PFSK-1 (cell line): ENCODE measurements at regions not wholly inside any gene's neighbourhood (a gene's known extent, or its start where the extent isn't known, plus 50 kb on each side); places are given as distances from the start of the nearest gene placed in this dataset.

Source experiments
- FOXP2 ChIP-seq: optimal IDR thresholded peaks from 2 replicates; pipeline ENCODE3; 2011; ENCODE audit warnings: borderline replicate concordance, control low read depth, inconsistent platforms; ENCODE audit not compliant: insufficient read depth; ENCODE audit errors: extremely low read length, extremely low read depth
- POLR2AphosphoS5 ChIP-seq: IDR thresholded peaks from 2 replicates; pipeline ENCODE4 v1.6.1; 2012; ENCODE audit warnings: low read depth, mild to moderate bottlenecking, control low read depth, low read length, moderate library complexity
- SIN3A ChIP-seq: IDR thresholded peaks from 2 replicates; pipeline ENCODE4 v1.6.1; 2012; ENCODE audit warnings: mild to moderate bottlenecking, low read length, moderate library complexity, borderline replicate concordance; ENCODE audit not compliant: insufficient read depth
- TAF1 ChIP-seq: IDR thresholded peaks from 2 replicates; pipeline ENCODE4 v1.6.1; 2012; ENCODE audit warnings: low read length, control low read depth, borderline replicate concordance; ENCODE audit not compliant: insufficient read depth
- TF ChIP-seq, protein P1 (sequence below), 2 experiments: IDR thresholded peaks; 2 replicates each; pipeline versions ENCODE4 v1.6.1 to v1.8.0; 2011 to 2012; ENCODE audit warnings: low read depth in 2 of 2, low read length in 2 of 2, control low read depth in 1 of 2, inconsistent platforms in 1 of 2, mild to moderate bottlenecking in 1 of 2, moderate library complexity in 1 of 2; ENCODE audit not compliant: insufficient read depth in 1 of 2

DNA sequence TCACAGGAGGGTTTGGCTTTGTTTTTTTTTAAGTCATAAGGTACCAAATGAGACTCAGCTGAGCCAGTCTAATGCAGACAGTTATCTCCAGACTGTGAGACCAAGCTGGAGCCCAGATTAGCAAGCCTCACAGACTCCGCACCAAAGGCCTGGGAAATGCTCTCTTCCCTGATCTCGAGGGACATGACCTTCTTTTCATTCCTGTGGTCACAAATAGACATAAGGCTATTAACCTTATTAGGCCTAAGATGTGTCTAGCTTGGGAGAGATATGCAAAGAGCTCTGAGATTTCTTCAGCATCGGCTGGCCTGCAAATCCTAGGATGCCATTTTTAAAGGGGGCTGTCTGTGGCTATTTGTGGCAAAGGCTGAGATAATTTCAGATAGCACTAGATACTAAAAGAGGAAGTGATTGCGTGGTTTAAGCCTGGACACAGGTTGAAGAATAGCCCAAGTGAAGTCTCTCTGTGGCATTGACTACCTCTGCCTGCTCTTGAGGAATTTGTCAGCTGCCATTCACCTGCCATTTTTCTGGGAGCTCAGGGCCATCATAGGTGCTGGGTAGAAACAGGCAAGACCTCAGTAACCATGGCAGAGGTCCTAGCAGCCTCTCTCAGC lies 301.3 kb downstream of the SIPA1L2 start:
- TF ChIP-seq POLR2AphosphoS5 (no peak), FOXP2 (no peak), TAF1 (no peak), SIN3A (no peak)
- TF ChIP-seq, protein P1, sequence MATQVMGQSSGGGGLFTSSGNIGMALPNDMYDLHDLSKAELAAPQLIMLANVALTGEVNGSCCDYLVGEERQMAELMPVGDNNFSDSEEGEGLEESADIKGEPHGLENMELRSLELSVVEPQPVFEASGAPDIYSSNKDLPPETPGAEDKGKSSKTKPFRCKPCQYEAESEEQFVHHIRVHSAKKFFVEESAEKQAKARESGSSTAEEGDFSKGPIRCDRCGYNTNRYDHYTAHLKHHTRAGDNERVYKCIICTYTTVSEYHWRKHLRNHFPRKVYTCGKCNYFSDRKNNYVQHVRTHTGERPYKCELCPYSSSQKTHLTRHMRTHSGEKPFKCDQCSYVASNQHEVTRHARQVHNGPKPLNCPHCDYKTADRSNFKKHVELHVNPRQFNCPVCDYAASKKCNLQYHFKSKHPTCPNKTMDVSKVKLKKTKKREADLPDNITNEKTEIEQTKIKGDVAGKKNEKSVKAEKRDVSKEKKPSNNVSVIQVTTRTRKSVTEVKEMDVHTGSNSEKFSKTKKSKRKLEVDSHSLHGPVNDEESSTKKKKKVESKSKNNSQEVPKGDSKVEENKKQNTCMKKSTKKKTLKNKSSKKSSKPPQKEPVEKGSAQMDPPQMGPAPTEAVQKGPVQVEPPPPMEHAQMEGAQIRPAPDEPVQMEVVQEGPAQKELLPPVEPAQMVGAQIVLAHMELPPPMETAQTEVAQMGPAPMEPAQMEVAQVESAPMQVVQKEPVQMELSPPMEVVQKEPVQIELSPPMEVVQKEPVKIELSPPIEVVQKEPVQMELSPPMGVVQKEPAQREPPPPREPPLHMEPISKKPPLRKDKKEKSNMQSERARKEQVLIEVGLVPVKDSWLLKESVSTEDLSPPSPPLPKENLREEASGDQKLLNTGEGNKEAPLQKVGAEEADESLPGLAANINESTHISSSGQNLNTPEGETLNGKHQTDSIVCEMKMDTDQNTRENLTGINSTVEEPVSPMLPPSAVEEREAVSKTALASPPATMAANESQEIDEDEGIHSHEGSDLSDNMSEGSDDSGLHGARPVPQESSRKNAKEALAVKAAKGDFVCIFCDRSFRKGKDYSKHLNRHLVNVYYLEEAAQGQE (IDR thresholded peaks at IDR 0.05; ENCODE audit: insufficient read depth in 1 of 2, low read depth in 2 of 2, low read length in 2 of 2), result no peak

DNA sequence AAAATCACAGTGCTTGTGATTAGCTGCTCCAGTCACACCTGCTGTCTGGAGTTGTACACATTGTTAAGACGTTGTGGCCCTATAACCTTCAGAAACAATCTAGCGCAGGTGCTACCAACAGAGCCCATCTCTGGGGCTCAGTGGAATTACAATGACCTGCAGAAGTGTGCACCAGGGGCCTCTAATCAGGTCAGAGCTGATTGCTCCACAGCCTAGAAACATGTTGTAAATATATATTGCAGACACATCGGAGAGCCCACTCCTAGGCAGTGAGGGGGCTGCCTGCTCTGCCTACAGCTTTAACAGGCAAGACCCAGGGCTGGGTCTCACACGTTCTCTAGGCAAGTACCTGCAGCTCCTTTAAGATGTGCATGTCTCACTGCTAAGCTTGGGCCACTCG lies 302.0 kb downstream of the SIPA1L2 start:
- TF ChIP-seq FOXP2 (no peak), POLR2AphosphoS5 (no peak), TAF1 (no peak), SIN3A (no peak)
- TF ChIP-seq, protein P1 (IDR thresholded peaks at IDR 0.05; ENCODE audit: insufficient read depth in 1 of 2, low read depth in 2 of 2, low read length in 2 of 2), result no peak

DNA sequence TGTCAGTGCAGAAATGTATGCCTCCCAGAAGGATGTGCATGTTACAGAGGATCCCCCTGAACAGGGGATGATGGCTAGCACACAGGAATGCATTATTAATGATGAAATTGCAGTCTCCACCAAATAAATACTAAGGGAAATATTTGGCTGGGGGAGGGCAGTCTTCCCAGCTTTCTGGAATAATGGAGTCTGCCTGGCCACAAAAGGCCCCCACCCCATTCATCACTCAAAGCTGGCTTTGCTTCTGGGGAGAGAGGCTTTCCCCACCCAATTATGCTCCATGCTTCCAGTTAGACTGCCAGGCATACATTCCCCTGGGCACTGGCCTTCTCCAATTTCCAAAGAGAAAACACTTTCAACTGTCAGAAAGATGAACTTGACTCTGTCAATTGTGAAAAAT lies 302.7 kb downstream of the SIPA1L2 start:
- TF ChIP-seq, protein P1 (IDR thresholded peaks at IDR 0.05; ENCODE audit: insufficient read depth in 1 of 2, low read depth in 2 of 2, low read length in 2 of 2), result no peak
- no peak for TF ChIP-seq POLR2AphosphoS5
- TF ChIP-seq FOXP2, result no peak
- no peak for TF ChIP-seq SIN3A
- TF ChIP-seq TAF1, result no peak

DNA sequence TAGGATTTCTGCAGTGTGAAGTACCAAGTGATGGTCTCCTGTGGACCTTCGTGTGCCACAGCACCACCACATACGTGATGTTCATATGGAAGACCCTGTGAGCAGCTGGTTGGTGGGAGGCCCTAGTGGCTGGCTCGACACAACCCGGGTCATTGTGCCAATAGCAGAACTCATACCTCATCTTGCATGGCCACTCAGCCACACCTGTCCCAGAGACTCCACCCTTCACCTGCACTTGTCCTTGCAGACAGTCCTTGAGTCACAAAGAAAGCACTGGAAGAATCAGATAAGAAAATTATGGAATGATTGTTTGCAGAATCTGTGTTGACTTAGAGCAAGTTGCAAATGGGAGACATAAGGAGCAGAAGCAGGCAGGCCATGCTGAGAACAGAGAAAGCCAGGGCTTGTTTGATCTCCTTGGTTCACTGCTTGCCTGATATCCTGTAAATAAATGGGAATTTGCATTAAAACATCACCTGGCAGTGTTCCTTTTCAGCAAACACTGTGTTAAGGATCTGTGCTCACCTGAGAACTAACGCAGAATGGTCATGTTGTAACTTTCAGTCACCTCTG lies 307.7 kb downstream of the SIPA1L2 start:
- TF ChIP-seq, protein P1 (IDR thresholded peaks at IDR 0.05; ENCODE audit: insufficient read depth in 1 of 2, low read depth in 2 of 2, low read length in 2 of 2), result no peak
- TF ChIP-seq TAF1, result no peak
- TF ChIP-seq POLR2AphosphoS5, result no peak
- no peak for TF ChIP-seq FOXP2
- no peak for TF ChIP-seq SIN3A
